ENCODE measurements at regions not wholly inside any gene's neighbourhood (a gene's known extent, or its start where the extent isn't known, plus 50 kb on each side); places are given as distances from the start of the nearest gene placed in this dataset.

- no peak overlapping the region for H3K27ac ChIP-seq
- H2AFZ ChIP-seq, result no peak overlapping the region
- no peaks in the 10 kb centered on the region for H3K9me2 ChIP-seq (replicated peaks; ENCODE audit: insufficient read depth)
- peaks cover 5% of the 10 kb centered on the region for H3K4me1 ChIP-seq (ENCODE audit: insufficient read depth)
- no peaks in the 10 kb centered on the region for H3K9me3 ChIP-seq (ENCODE audit: low read depth)
- DNase-seq (ENCODE audit: low spot score), result no peak
- no peak overlapping the region for H3K4me2 ChIP-seq
- H3K79me2 ChIP-seq, result no peaks in the 10 kb centered on the region
- H3K36me3 ChIP-seq (replicated peaks; ENCODE audit: insufficient read depth, low read depth), result no peaks in the 10 kb centered on the region
- no peak for TF ChIP-seq EZH2phosphoT487 (IDR thresholded peaks at IDR 0.05; ENCODE audit: low read depth, severe bottlenecking, unreplicated experiment)
- no peak for TF ChIP-seq CTCF (IDR thresholded peaks at IDR 0.05; ENCODE audit: poor library complexity)
- TF ChIP-seq EZH2 (IDR thresholded peaks at IDR 0.05; ENCODE audit: borderline replicate concordance), result no peak
- H3K4me3 ChIP-seq, result no peak overlapping the region
- no peaks in the 10 kb centered on the region for H4K20me1 ChIP-seq (ENCODE audit: insufficient read depth, poor library complexity, severe bottlenecking)
- H3K27me3 ChIP-seq, result no peaks in the 10 kb centered on the region
These were observed 335.2 kb upstream of the TNP1 start for GRCh38 chr2:217195016-217195415.

- DNase-seq (ENCODE audit: low spot score), result no peak
- Histone ChIP-seq H3K4me2 (no peak overlapping the region), H3K9me2 (replicated peaks; ENCODE audit: insufficient read depth) (no peaks in the 10 kb centered on the region), H3K36me3 (replicated peaks; ENCODE audit: insufficient read depth, low read depth) (no peaks in the 10 kb centered on the region), H3K4me3 (no peak overlapping the region), H3K9me3 (ENCODE audit: low read depth) (no peaks in the 10 kb centered on the region), H3K4me1 (ENCODE audit: insufficient read depth) (peaks cover 5% of the 10 kb centered on the region), H3K27ac (no peak overlapping the region), H2AFZ (no peak overlapping the region), H3K27me3 (no peaks in the 10 kb centered on the region), H4K20me1 (ENCODE audit: insufficient read depth, poor library complexity, severe bottlenecking) (no peaks in the 10 kb centered on the region), H3K79me2 (no peaks in the 10 kb centered on the region)
- 49% methylated on average over 9 of the region's 9 CpGs for WGBS (ENCODE audit: low lambda C conversion rate, missing lambda C conversion rate)
- TF ChIP-seq EZH2phosphoT487 (IDR thresholded peaks at IDR 0.05; ENCODE audit: low read depth, severe bottlenecking, unreplicated experiment) (no peak), CTCF (IDR thresholded peaks at IDR 0.05; ENCODE audit: poor library complexity) (no peak), EZH2 (IDR thresholded peaks at IDR 0.05; ENCODE audit: borderline replicate concordance) (no peak)
These were observed 333.8 kb upstream of the TNP1 start for GRCh38 chr2:217193431-217194340.

DNA sequence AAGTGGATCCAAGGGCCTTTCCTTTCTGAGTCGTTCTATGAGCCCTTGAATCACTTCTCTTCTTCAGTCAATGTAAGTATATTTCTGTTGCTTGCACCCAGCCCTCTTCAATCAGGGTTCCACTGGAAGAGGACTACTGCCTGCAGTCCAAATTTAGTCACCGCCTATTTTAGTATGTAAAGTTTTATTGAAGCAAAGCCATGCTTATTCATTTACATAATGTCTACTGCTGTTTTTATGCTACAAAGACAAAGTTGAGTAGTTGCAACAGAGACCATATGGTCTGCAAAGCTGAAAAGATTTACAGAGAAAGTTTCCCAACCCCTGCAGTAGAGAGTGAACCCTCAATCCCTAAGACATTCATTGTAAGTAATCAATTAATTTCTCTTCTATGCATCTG, 332.5 kb upstream of the TNP1 start:
- Histone ChIP-seq H3K79me2 (no peaks in the 10 kb centered on the region), H3K36me3 (replicated peaks; ENCODE audit: insufficient read depth, low read depth) (no peaks in the 10 kb centered on the region), H3K27me3 (no peaks in the 10 kb centered on the region), H3K27ac (no peak overlapping the region), H3K9me3 (ENCODE audit: low read depth) (no peaks in the 10 kb centered on the region), H3K4me2 (no peak overlapping the region), H4K20me1 (ENCODE audit: insufficient read depth, poor library complexity, severe bottlenecking) (no peaks in the 10 kb centered on the region), H2AFZ (no peak overlapping the region), H3K9me2 (replicated peaks; ENCODE audit: insufficient read depth) (no peaks in the 10 kb centered on the region), H3K4me3 (no peak overlapping the region), H3K4me1 (ENCODE audit: insufficient read depth) (peaks cover 5% of the 10 kb centered on the region)
- WGBS (ENCODE audit: low lambda C conversion rate, missing lambda C conversion rate), result 89% methylated on average over 2 of the region's 2 CpGs
- no peak for DNase-seq (ENCODE audit: low spot score)
- no peak for TF ChIP-seq EZH2phosphoT487 (IDR thresholded peaks at IDR 0.05; ENCODE audit: low read depth, severe bottlenecking, unreplicated experiment)
- no peak for TF ChIP-seq CTCF (IDR thresholded peaks at IDR 0.05; ENCODE audit: poor library complexity)
- no peak for TF ChIP-seq EZH2 (IDR thresholded peaks at IDR 0.05; ENCODE audit: borderline replicate concordance)
